ENCODE measurements at regions not wholly inside any gene's neighbourhood (a gene's known extent, or its start where the extent isn't known, plus 50 kb on each side); places are given as distances from the start of the nearest gene placed in this dataset.
A peak's percentile ranks its signal among the peaks of the same experiment; 100 is the strongest.

- DNase-seq: peak; percentile 6
Measured at GRCh38 chr9:4382722-4383317, 83.0 kb upstream of the GLIS3 start.

DNA sequence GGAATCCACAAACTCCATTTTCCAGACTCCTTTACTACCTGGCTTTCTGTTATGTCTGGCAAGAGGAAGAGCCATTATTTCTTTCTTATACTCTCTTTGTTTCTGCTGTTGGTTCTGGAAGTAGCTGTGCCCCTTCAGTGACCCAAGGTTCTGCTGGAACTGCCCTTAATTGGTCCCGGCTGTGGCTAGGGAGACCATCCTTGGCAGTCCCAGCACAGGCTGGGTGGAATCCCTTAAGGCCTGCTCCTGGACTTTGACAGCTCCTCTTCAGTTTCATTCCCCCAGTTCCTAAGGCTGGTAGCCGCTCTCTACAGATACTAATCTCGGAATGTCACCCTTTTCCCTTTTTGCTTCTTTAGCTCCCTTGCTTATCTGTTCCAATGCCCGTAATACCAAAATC lies 81.9 kb upstream of the GLIS3 start:
- no peak for DNase-seq

DNA sequence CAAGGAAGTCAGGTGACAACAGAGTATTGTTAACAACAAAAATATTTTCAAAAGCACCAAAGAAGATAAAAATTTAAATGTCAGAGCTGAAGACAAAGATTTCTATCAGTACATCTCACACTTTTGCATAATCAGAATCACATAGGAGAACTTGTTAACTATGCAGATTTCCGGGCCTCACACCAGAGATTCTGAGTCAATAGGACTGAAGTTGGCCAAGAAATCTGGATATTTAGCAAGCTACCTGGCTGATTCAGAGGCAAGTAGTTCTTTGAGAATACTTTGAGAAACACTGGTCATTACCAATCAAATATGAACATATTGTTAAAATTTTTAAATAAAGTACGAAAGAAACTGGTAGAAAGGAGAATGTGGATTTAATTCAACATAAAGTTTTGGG lies 80.5 kb upstream of the GLIS3 start:
- DNase-seq: no peak

DNA sequence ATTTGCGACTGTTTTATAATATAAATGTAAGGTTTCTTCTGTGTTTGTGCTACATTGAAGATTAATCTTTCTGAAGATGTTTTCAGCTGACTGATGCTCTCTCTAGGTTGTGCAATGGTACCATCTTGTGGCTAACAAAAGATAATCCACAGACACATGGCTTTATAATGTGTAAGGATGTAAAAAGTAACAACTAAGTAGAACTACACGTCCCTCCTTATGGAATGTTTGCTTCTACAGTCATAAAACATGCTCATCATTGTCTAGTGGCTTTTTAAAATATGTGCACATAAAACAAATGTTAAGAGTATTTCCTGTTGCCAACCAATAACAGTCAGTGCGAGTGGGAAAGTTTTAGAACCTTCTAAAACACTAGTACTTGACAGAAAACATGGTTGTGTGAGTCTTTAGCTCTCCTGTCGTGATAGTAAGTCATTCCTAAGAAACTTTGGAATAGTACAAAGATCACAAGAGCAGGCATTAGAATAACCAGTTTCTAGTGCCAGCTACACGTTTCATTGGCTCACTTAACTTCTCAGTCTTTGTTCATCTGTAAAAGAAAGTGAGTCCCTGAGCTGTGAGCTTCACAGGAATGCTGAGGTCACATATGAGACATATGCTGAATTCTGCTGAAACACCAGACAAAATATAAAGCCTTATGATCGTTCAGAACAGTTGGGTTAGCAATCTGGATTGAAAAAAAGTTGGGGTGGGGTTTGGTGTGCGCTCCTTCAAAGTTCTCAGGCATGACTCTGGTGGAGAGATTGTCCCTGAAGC lies 75.7 kb upstream of the GLIS3 start:
- no peak for DNase-seq

- DNase-seq: no peak
Measured at GRCh38 chr9:4371108-4371507, 71.2 kb upstream of the GLIS3 start.

GRCh38 chr9:4370501-4370900 lies 70.6 kb upstream of the GLIS3 start:
- no peak for DNase-seq

DNA sequence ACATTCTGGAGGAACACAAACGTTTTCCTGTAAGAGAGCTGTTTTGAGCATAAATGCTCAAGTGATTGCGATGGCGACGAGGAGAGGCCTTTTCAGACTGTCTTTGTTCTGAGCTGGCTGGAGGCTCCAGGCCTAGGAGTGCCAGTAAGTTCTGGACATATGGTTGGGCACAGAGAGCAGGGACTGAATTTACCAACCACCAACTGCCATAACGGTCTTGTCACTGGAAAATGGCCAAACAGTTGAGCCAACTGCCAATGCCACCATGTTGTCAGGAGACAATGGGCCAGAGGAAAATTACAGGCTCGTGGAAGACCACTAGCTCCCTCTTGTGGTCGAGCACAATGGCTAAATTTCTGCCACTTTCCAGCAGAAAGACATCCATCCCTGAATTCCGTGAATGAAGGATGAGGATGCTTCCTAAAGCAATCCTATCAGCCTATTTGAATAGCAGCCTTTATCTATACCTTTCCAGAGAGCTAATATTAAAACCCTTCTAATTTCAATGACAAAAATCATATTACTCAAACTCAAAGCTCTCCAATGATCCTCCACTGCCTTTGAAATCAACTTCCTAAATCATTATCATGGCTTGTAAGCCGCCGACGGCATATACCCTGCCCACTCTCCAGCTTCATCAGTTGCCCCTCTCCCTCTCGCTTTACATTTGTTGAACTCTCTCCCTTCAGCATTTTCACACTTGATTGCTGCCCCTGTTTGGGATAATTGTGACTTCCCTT lies 66.9 kb upstream of the GLIS3 start:
- peak; percentile 59 for DNase-seq

DNA sequence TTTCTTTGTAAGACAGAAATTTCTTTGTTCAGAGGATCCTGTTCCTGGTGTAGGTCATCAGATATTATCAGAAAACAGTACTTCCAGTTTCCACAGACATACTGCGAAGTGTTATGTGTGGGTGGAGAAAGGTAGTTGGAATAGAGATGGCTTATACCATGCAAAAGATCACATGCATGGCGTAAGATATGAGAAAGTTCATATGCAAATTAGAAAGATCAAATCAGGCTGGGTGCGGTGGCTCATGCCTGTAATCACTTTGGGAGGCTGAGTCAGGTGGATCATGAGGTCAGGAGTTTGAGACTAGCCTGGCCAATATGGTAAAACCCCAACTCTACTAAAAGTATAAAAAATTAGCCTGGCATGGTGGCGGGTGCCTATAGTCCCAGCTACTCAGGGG lies 65.2 kb upstream of the GLIS3 start:
- no peak for DNase-seq

- no peak for DNase-seq
Measured at GRCh38 chr9:4362281-4362680, 62.4 kb upstream of the GLIS3 start.

GRCh38 chr9:4359016-4359415 lies 59.1 kb upstream of the GLIS3 start:
- DNase-seq: no peak

GRCh38 chr9:4357929-4358328 lies 58.1 kb upstream of the GLIS3 start:
- no peak for DNase-seq

GRCh38 chr9:4356306-4356705 lies 56.4 kb upstream of the GLIS3 start:
- no peak for DNase-seq

DNA sequence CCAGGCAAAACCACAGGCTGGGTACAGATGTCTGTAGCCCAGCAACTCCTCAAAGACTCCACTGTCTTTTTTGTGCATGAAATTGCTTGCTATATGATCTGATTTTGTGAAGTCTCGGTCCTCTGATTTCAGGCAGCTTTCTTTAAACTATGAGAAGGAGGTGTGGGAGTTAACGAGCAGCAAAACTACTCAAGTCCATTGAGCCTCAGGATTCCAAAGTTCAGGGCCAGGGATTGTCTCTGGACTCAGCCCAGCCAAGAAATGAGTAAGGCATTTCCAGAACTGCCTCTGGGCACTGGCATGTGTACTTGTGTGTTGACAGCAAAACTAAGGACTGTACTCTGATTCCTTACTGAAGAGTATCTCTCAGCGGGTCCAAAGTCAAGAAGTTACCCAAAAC lies 53.4 kb upstream of the GLIS3 start:
- no peak for DNase-seq

DNA sequence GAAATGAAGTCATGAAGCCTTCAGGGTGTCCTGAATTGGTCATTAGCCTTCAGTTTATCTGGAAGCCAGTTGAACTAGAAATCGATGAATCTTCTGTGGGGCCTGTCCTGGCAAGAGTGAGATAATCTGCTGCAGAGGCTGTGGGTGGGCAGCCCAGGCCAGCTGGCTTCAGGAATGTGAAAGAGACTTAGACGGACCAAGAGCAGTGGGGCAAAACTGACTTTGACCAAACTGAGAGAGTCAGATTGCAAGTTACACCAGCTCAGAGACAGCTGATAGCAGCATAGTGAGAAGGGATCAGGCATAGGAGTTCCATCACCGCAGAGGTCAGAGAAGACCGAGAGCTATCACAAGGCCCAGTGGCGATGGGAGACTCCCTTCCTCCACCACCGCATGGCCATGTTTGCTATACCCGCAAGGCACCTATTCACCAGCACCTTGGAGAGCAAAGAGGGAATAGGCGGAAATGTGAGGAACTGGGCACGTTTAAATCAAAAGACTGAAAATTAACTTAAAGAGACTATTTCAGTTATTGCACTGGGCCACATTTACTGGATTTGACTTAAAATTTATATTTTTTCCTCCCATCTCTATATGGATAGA lies 50.0 kb upstream of the GLIS3 start:
- DNase-seq: no peak

All from NCI-H1048 (cell line).